Adrenal gland (tissue), 9 donors: ENCODE measurements at regions not wholly inside any gene's neighbourhood (a gene's known extent, or its start where the extent isn't known, plus 50 kb on each side); places are given as distances from the start of the nearest gene placed in this dataset.

ENCODE experiments used
- DNase-seq, 7 donors: peaks; one replicate each; pipeline ENCODE4 v3.0.0-alpha.2; 2019 to 2020
- H3K27ac ChIP-seq, 5 donors: fragments of 200-600 bp; sonication (generic) in 4 of 5; 1 replicate in 3 of 5; 2 replicates in 2 of 5; pipeline versions ENCODE4 v1.5.1 to v1.8.0; 2016 to 2020; ENCODE audit warnings: mild to moderate bottlenecking in 1 of 5
- H3K27me3 ChIP-seq: fragments of 200-600 bp; 2 replicates; pipeline ENCODE4 v1.8.0; 2021
- H3K36me3 ChIP-seq, 2 donors: fragments of 200-600 bp; replicated peaks in 1 of 2; 1 replicate in 1 of 2; 2 replicates in 1 of 2; pipeline versions ENCODE4 v1.5.1 to v1.8.0; 2018 to 2022
- H3K4me1 ChIP-seq, 2 donors: fragments of 200-600 bp; replicated peaks in 1 of 2; 1 replicate in 1 of 2; 2 replicates in 1 of 2; pipeline versions ENCODE4 v1.5.1 to v1.8.0; 2018 to 2021
- H3K4me3 ChIP-seq, 4 donors: fragments of 200-600 bp; sonication (generic) in 3 of 4; one replicate each; pipeline ENCODE4 v1.5.1; 2016 to 2018
- H3K9me3 ChIP-seq, 3 donors: fragments of 200-600 bp; sonication (generic) in 1 of 3; replicated peaks in 1 of 3; 1 replicate in 2 of 3; 2 replicates in 1 of 3; pipeline versions ENCODE4 v1.5.1 to v1.8.0; 2016 to 2021
- POLR2A ChIP-seq, 2 donors: fragments of 450-650 bp; IDR thresholded peaks; one replicate each; pipeline ENCODE4 v1.6.1; 2017; ENCODE audit warnings: antibody characterized with exemption in 2 of 2, mild to moderate bottlenecking in 2 of 2, moderate library complexity in 1 of 2
- WGBS, 4 donors: extraction: QIAGEN DNeasy Blood & Tissue Kit in 2 of 4; methylation state at CpG; one replicate each; pipeline versions ENCODE4 v1.1.5 to v1.1.7; 2013 to 2017; 5-methylcytosine and 5-hydroxymethylcytosine counted together
- intact Hi-C, 2 donors: fragments of 100-400 bp; cut with DNase I; formaldehyde crosslinking; loops; one replicate each; pipeline versions ENCODE4 v1.14.1 to v1.15.0; 2022 to 2023
- TF ChIP-seq, protein P1 (sequence below), 6 experiments: fragments of 450-650 bp in 4 of 6; fragments of 200-600 bp in 2 of 6; sonication (generic) in 1 of 6; IDR thresholded peaks; 1 replicate in 5 of 6; 2 replicates in 1 of 6; pipeline versions ENCODE4 v1.5.1 to v1.8.0; 2016 to 2021; ENCODE audit warnings: antibody characterized with exemption in 6 of 6, mild to moderate bottlenecking in 2 of 6, moderate library complexity in 1 of 6
- donor health status: healthy with polysubstance abuse.
- donor health status: Bipolar disorder and iron deficiency.
- donor health status: DM: yes; HTN: yes; CAD: no.
- donor health status: DM: no; HTN: no; CAD: no.
- donor health status: DM: no; HTN: no; CAD: no.

DNA sequence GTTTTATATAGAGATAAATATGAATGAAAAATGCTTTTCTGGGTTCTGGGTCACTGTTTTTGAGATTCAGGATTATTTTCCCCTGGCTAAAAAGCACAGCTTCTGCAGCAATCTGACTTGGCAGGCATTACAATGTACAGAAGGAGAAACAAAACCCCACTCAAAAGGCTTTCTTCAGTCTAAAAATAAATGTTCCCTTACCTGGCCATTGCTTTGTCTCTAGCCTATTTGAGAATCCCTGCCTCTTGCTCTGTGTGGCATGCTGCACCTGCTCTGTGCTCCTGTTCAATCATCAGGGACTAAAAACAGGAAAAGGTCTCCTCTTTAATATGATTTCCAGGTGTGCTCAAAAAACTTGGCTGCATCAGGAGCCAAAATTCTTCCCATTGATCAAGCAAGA lies 187.4 kb upstream of the STAC start:
- Histone ChIP-seq H3K36me3 (no peaks in the 10 kb centered on the region), H3K4me1 (no peaks in the 10 kb centered on the region), H3K27ac (no peak overlapping the region), H3K9me3 (no peaks in the 10 kb centered on the region), H3K4me3 (no peak overlapping the region), H3K27me3 (no peaks in the 10 kb centered on the region)
- TF ChIP-seq, protein P1, sequence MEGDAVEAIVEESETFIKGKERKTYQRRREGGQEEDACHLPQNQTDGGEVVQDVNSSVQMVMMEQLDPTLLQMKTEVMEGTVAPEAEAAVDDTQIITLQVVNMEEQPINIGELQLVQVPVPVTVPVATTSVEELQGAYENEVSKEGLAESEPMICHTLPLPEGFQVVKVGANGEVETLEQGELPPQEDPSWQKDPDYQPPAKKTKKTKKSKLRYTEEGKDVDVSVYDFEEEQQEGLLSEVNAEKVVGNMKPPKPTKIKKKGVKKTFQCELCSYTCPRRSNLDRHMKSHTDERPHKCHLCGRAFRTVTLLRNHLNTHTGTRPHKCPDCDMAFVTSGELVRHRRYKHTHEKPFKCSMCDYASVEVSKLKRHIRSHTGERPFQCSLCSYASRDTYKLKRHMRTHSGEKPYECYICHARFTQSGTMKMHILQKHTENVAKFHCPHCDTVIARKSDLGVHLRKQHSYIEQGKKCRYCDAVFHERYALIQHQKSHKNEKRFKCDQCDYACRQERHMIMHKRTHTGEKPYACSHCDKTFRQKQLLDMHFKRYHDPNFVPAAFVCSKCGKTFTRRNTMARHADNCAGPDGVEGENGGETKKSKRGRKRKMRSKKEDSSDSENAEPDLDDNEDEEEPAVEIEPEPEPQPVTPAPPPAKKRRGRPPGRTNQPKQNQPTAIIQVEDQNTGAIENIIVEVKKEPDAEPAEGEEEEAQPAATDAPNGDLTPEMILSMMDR (IDR thresholded peaks at IDR 0.05): no peak
- no peak for TF ChIP-seq POLR2A (IDR thresholded peaks at IDR 0.05)
- intact Hi-C loops: no loop called here
- DNase-seq: no peak

DNA sequence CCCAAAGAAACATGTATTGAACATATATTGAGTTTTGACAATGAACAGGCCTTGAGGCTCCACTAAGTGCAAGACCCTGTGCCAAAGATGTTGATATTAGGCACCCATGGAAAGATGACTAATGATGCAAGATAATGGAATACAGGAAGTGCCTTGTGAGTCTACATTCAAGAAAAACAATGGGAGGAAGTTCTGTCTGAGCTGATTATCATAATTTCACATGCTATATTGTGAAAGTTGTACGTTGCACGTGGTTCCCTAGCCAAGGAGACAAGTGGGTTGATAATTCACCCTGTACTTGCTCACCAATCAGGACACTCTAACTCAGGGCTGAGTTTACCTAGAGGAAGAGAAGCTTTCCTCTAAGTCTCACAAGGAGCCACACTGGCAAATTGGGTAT lies 186.9 kb upstream of the STAC start:
- Histone ChIP-seq H3K27me3 (no peaks in the 10 kb centered on the region), H3K36me3 (no peaks in the 10 kb centered on the region), H3K27ac (no peak overlapping the region), H3K4me1 (no peaks in the 10 kb centered on the region), H3K9me3 (no peaks in the 10 kb centered on the region), H3K4me3 (no peak overlapping the region)
- TF ChIP-seq, protein P1 (IDR thresholded peaks at IDR 0.05): no peak
- no peak for TF ChIP-seq POLR2A (IDR thresholded peaks at IDR 0.05)
- no peak for DNase-seq
- 39 to 64% (median 52%) methylated on average over 2 of the region's 2 CpGs for WGBS, 4 donors
- intact Hi-C loops: no loop called here

DNA sequence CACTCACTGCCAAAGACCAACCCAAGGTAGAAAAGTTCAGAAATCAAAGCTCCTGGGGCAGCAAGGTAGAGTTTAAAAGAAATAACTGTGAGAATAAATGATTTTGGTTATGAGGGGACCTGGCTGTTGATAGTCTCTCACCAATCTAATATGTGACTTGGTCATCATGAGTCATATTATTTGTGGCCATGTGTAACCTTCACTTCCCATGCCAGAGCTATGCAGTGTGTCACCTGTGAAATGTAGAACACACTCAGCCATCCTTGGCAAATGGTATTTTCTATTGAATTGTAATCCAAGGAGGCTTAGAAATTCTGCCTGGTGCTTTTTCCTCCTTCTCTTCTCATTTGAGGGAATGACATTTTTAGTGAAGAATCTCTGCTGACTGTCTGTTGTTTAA lies 184.2 kb upstream of the STAC start:
- TF ChIP-seq, protein P1 (IDR thresholded peaks at IDR 0.05): no peak
- no peak for TF ChIP-seq POLR2A (IDR thresholded peaks at IDR 0.05)
- intact Hi-C loops: no loop called here
- Histone ChIP-seq H3K27me3 (peaks cover 3% of the 10 kb centered on the region), H3K4me1 (no peaks in the 10 kb centered on the region), H3K4me3 (no peak overlapping the region), H3K9me3 (no peaks in the 10 kb centered on the region), H3K36me3 (no peaks in the 10 kb centered on the region), H3K27ac (no peak overlapping the region)
- DNase-seq: no peak

DNA sequence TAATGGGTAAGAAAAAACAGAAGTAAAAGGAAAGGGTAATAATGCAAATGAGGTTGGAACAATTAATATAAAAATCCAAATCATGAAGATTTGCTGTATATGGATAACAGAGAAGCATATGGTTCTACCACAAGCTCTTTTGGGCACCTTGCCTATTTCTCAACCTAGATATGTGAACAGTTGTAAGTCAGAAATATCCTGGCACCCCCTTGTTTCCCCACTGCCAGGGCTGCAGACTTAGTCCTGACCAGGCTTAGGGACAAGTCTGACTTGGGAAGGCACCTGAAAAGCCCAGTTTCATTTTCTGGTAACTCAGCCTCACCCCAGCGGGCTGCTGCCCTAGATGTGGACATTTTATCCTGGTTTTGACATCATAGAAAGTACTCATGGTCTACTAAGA lies 183.2 kb upstream of the STAC start:
- no peak for DNase-seq
- H3K27me3 ChIP-seq: peaks cover 3% of the 10 kb centered on the region
- H3K4me1 ChIP-seq: no peaks in the 10 kb centered on the region
- WGBS, 4 donors: 60 to 77% (median 65%) methylated on average over 1 of the region's 1 CpG
- H3K9me3 ChIP-seq: no peaks in the 10 kb centered on the region
- no peaks in the 10 kb centered on the region for H3K36me3 ChIP-seq
- no peak overlapping the region for H3K27ac ChIP-seq
- intact Hi-C loops: no loop called here
- TF ChIP-seq POLR2A (IDR thresholded peaks at IDR 0.05): no peak
- TF ChIP-seq, protein P1 (IDR thresholded peaks at IDR 0.05): no peak
- H3K4me3 ChIP-seq: no peak overlapping the region
